Activated T-helper 17 cell treated with anti-CD3 and anti-CD28 coated beads, Interleukin-2, amount 50 U/mL, for 72 hours (primary cell): ENCODE measurements at regions not wholly inside any gene's neighbourhood (a gene's known extent, or its start where the extent isn't known, plus 50 kb on each side); places are given as distances from the start of the nearest gene placed in this dataset.
"Not testable (repeated sequence)": the region's sequence is repeated elsewhere in the genome, so short reads cannot be mapped to it uniquely, and the experiment has no call there.

Experiments used
- ATAC-seq: fragments of 150-1000 bp; cut with Tn5 transposase; replicated peaks from 2 replicates; pipeline ENCODE4 v1.10.0; 2021; ENCODE audit warnings: mild to moderate bottlenecking, moderate library complexity
- H3K27ac Mint-ChIP-seq: one replicate; pipeline ENCODE4 v1.8.0; 2022; ENCODE audit warnings: mixed read lengths
- H3K27me3 Mint-ChIP-seq: one replicate; pipeline ENCODE4 v1.8.0; 2022; ENCODE audit warnings: mixed read lengths
- H3K36me3 Mint-ChIP-seq: one replicate; pipeline ENCODE4 v1.8.0; 2022; ENCODE audit warnings: low read depth, mild to moderate bottlenecking, mixed read lengths
- H3K4me1 Mint-ChIP-seq: one replicate; pipeline ENCODE4 v1.8.0; 2022; ENCODE audit warnings: mixed read lengths
- H3K4me3 Mint-ChIP-seq: one replicate; pipeline ENCODE4 v1.8.0; 2022; ENCODE audit warnings: mild to moderate bottlenecking, mixed read lengths
- H3K9me3 Mint-ChIP-seq: one replicate; pipeline ENCODE4 v1.8.0; 2022; ENCODE audit warnings: mixed read lengths

GRCh38 chr6:25122622-25123237 lies 156.4 kb upstream of the CARMIL1 start:
- H3K36me3 Mint-ChIP-seq = peaks cover 94% of the 10 kb centered on the region
- H3K27me3 Mint-ChIP-seq = no peaks in the 10 kb centered on the region
- no peak overlapping the region for H3K27ac Mint-ChIP-seq
- H3K9me3 Mint-ChIP-seq = no peaks in the 10 kb centered on the region
- no peak overlapping the region for H3K4me3 Mint-ChIP-seq
- no peak for ATAC-seq
- H3K4me1 Mint-ChIP-seq = peaks cover 44% of the 10 kb centered on the region

GRCh38 chr6:25124216-25124715 lies 154.9 kb upstream of the CARMIL1 start:
- Mint-ChIP-seq H3K4me3 (no peak overlapping the region), H3K27me3 (no peaks in the 10 kb centered on the region), H3K9me3 (no peaks in the 10 kb centered on the region), H3K36me3 (peaks cover 94% of the 10 kb centered on the region), H3K27ac (peak overlapping the region; percentile 5), H3K4me1 (peaks cover 31% of the 10 kb centered on the region)
- ATAC-seq = no peak

- H3K4me3 Mint-ChIP-seq = no peak overlapping the region
- H3K4me1 Mint-ChIP-seq = peaks cover 26% of the 10 kb centered on the region
- no peaks in the 10 kb centered on the region for H3K9me3 Mint-ChIP-seq
- H3K27ac Mint-ChIP-seq = no peak overlapping the region
- H3K36me3 Mint-ChIP-seq = peaks cover 95% of the 10 kb centered on the region
- H3K27me3 Mint-ChIP-seq = no peaks in the 10 kb centered on the region
- ATAC-seq = no peak
These were observed 153.4 kb upstream of the CARMIL1 start for GRCh38 chr6:25125736-25126135.

DNA sequence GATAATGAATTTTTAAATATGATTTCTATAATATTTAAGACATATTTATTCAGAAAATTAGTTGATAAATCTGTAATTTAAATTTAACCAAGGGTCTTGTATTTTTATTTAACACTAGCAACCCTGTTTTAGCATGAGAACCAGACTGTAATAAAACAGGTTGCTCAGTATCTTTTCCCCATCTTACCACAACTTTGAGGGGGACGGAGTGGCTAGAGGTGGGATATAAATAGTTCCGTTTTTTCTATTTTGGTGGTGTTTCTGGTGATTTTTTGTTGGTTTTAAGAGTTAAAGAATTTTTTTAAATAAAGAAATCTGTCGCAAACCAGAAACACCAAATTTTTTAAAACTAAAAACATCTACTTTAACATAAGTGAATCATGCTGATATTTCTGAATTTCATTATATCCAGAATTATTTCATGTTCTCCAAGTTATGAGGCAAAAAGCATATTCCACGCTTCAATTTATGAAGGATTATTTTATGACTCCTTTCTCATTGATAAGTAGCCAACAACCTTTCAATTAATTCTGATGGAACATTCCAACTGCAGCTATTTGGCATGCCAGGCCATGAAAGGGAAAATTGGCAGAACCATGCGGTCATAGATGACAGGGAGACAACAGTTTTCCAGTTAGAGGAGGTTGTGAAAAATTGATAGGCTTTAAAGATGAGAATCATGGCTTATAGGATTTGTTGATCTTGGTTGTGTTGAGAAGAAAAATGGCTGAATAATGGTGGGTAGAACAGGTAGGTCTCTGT lies 151.9 kb upstream of the CARMIL1 start:
- H3K4me1 Mint-ChIP-seq = peaks cover 23% of the 10 kb centered on the region
- peaks cover 94% of the 10 kb centered on the region for H3K36me3 Mint-ChIP-seq
- H3K27ac Mint-ChIP-seq = no peak overlapping the region
- peak overlapping the region; percentile 7 for H3K4me3 Mint-ChIP-seq
- H3K27me3 Mint-ChIP-seq = no peaks in the 10 kb centered on the region
- H3K9me3 Mint-ChIP-seq = no peaks in the 10 kb centered on the region
- ATAC-seq = no peak

GRCh38 chr6:25130518-25130917 lies 148.7 kb upstream of the CARMIL1 start:
- H3K27ac Mint-ChIP-seq = no peak overlapping the region
- peak overlapping the region; percentile 62 for H3K4me3 Mint-ChIP-seq
- H3K9me3 Mint-ChIP-seq = peaks cover 3% of the 10 kb centered on the region
- peaks cover 10% of the 10 kb centered on the region for H3K4me1 Mint-ChIP-seq
- H3K36me3 Mint-ChIP-seq = peaks cover 95% of the 10 kb centered on the region
- no peak for ATAC-seq
- no peaks in the 10 kb centered on the region for H3K27me3 Mint-ChIP-seq

DNA sequence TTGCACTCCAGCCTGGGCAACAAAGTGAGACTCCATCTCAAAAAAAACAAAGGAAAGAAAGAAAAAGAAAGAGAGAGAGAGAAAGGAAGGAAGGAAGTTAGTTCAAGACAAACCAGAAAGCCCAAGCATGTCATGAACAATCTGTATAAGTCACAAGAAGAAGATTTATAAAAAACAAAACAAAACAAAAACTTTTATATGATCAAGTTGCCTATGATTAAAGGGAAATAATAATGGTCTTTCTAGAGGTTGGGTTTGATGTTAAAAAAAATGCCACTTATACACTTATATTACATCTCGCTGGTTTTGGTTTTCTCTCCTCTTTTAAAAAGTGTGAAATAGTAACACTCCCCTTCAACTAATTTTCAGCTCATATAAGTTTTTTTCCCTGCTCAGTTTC lies 146.2 kb upstream of the CARMIL1 start:
- Mint-ChIP-seq H3K27ac (peak overlapping the region; percentile 72), H3K4me3 (peak overlapping the region; percentile 97), H3K27me3 (no peaks in the 10 kb centered on the region), H3K36me3 (peaks cover 99% of the 10 kb centered on the region), H3K9me3 (peaks cover 3% of the 10 kb centered on the region), H3K4me1 (peaks cover 4% of the 10 kb centered on the region)
- ATAC-seq = no peak

- H3K36me3 Mint-ChIP-seq = peaks cover 99% of the 10 kb centered on the region
- peaks cover 3% of the 10 kb centered on the region for H3K9me3 Mint-ChIP-seq
- peaks cover 8% of the 10 kb centered on the region for H3K4me1 Mint-ChIP-seq
- H3K27ac Mint-ChIP-seq = peak overlapping the region; percentile 72
- H3K27me3 Mint-ChIP-seq = no peaks in the 10 kb centered on the region
- H3K4me3 Mint-ChIP-seq = peak overlapping the region; percentile 97
- no peak for ATAC-seq
These were observed 145.6 kb upstream of the CARMIL1 start for GRCh38 chr6:25133568-25133967.

DNA sequence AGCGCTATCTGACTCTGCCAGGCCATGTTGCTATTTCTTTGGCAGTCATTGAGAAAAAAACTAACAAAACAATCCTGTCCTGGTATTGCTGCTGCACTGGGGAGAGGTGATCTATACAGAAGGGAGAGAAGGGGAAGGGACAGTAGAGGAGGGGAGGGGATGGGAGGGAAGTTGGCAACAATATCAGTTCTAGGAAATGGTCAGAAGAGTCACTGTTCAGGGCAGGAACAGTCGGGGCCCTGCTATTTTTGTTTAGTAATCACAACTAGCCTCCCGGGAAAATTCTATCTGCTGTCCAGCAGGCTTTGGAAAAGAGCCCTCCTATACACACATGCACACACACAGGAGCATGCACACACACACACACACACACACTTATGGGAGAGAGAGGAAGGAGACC lies 142.3 kb upstream of the CARMIL1 start:
- ATAC-seq = peak; percentile 23
- Mint-ChIP-seq H3K27me3 (no peaks in the 10 kb centered on the region), H3K36me3 (peaks cover 69% of the 10 kb centered on the region), H3K9me3 (peaks cover 3% of the 10 kb centered on the region), H3K4me3 (peak overlapping the region; percentile 97), H3K4me1 (peaks cover 6% of the 10 kb centered on the region), H3K27ac (peak overlapping the region; percentile 99)

GRCh38 chr6:25137480-25137879 lies 141.7 kb upstream of the CARMIL1 start:
- peaks cover 6% of the 10 kb centered on the region for H3K4me1 Mint-ChIP-seq
- peaks cover 63% of the 10 kb centered on the region for H3K36me3 Mint-ChIP-seq
- no peaks in the 10 kb centered on the region for H3K27me3 Mint-ChIP-seq
- no peak for ATAC-seq
- H3K4me3 Mint-ChIP-seq = peak overlapping the region; percentile 97
- peak overlapping the region; percentile 99 for H3K27ac Mint-ChIP-seq
- H3K9me3 Mint-ChIP-seq = peaks cover 3% of the 10 kb centered on the region

- peak overlapping the region; percentile 99 for H3K27ac Mint-ChIP-seq
- H3K27me3 Mint-ChIP-seq = no peaks in the 10 kb centered on the region
- peaks cover 3% of the 10 kb centered on the region for H3K9me3 Mint-ChIP-seq
- no peak for ATAC-seq
- H3K36me3 Mint-ChIP-seq = peaks cover 59% of the 10 kb centered on the region
- H3K4me1 Mint-ChIP-seq = peaks cover 8% of the 10 kb centered on the region
- H3K4me3 Mint-ChIP-seq = peak overlapping the region; percentile 97
These were observed 141.3 kb upstream of the CARMIL1 start for GRCh38 chr6:25137916-25138232.

GRCh38 chr6:25138233-25138933 lies 140.8 kb upstream of the CARMIL1 start:
- Mint-ChIP-seq H3K4me1 (peaks cover 10% of the 10 kb centered on the region), H3K4me3 (peak overlapping the region; percentile 97), H3K27ac (peak overlapping the region; percentile 99), H3K36me3 (peaks cover 54% of the 10 kb centered on the region), H3K9me3 (no peaks in the 10 kb centered on the region), H3K27me3 (no peaks in the 10 kb centered on the region)
- ATAC-seq = peak; percentile 88

GRCh38 chr6:25138934-25139415 lies 140.2 kb upstream of the CARMIL1 start:
- ATAC-seq = no peak
- Mint-ChIP-seq H3K36me3 (peaks cover 48% of the 10 kb centered on the region), H3K9me3 (no peaks in the 10 kb centered on the region), H3K27me3 (no peaks in the 10 kb centered on the region), H3K4me1 (peaks cover 10% of the 10 kb centered on the region), H3K27ac (peak overlapping the region; percentile 99), H3K4me3 (peak overlapping the region; percentile 97)

DNA sequence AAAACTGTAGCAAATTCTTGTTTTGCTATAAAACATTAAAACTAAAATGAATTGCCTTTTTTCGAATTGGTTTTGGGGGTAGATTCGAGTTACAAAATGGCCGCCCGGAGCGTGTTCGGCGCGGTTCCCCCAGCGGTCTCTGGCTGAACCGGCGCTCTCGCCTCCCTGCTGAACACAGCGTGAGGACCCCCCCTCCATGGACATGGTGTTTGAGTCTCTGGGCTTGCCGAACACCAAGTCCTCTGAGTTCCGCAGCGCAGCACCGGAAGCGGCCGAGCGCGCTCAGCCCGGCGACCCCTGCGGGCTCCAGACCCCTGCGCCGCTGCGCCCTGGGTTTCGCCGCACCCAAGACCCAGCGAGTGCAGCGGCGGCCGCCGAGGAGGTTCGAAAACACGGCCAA lies 139.6 kb upstream of the CARMIL1 start:
- H3K27ac Mint-ChIP-seq, H3K27me3 Mint-ChIP-seq, H3K9me3 Mint-ChIP-seq, ATAC-seq: not testable (repeated sequence)
- Mint-ChIP-seq H3K36me3 (peaks cover 42% of the 10 kb centered on the region), H3K4me1 (peaks cover 10% of the 10 kb centered on the region), H3K4me3 (peak overlapping the region; percentile 97)

GRCh38 chr6:25142506-25142905 lies 136.7 kb upstream of the CARMIL1 start:
- no peak for ATAC-seq
- H3K36me3 Mint-ChIP-seq = peaks cover 13% of the 10 kb centered on the region
- no peak overlapping the region for H3K4me3 Mint-ChIP-seq
- no peaks in the 10 kb centered on the region for H3K27me3 Mint-ChIP-seq
- H3K27ac Mint-ChIP-seq = peak overlapping the region; percentile 58
- H3K9me3 Mint-ChIP-seq = no peaks in the 10 kb centered on the region
- peaks cover 10% of the 10 kb centered on the region for H3K4me1 Mint-ChIP-seq
